Activated CD4-positive, alpha-beta T cell treated with anti-CD3 and anti-CD28 coated beads for 48 hours (primary cell): ENCODE measurements at regions not wholly inside any gene's neighbourhood (a gene's known extent, or its start where the extent isn't known, plus 50 kb on each side); places are given as distances from the start of the nearest gene placed in this dataset.

Source experiments
- DNase-seq: peaks from one replicate; pipeline ENCODE4 v3.0.0-alpha.2; 2020

GRCh38 chr4:123821861-123822260 lies 425.3 kb downstream of the SPRY1 start:
- no peak for DNase-seq

GRCh38 chr4:123822353-123822752 lies 425.8 kb downstream of the SPRY1 start:
- DNase-seq = no peak

GRCh38 chr4:123823244-123823643 lies 426.6 kb downstream of the SPRY1 start:
- no peak for DNase-seq

- DNase-seq = no peak
Measured at GRCh38 chr4:123824524-123824923, 427.9 kb downstream of the SPRY1 start.

- DNase-seq = no peak
Measured at GRCh38 chr4:123825596-123826291, 429.1 kb downstream of the SPRY1 start.

- no peak for DNase-seq
Measured at GRCh38 chr4:123826896-123827295, 430.3 kb downstream of the SPRY1 start.

- no peak for DNase-seq
Measured at GRCh38 chr4:123827511-123827910, 430.9 kb downstream of the SPRY1 start.

- no peak for DNase-seq
Measured at GRCh38 chr4:123830930-123831329, 434.3 kb downstream of the SPRY1 start.

GRCh38 chr4:123832173-123833026 lies 435.8 kb downstream of the SPRY1 start:
- no peak for DNase-seq

- no peak for DNase-seq
Measured at GRCh38 chr4:123833171-123833643, 436.6 kb downstream of the SPRY1 start.

GRCh38 chr4:123835831-123836590 lies 439.4 kb downstream of the SPRY1 start:
- DNase-seq = no peak

- no peak for DNase-seq
Measured at GRCh38 chr4:123836851-123837595, 440.4 kb downstream of the SPRY1 start.

GRCh38 chr4:123838474-123838873 lies 441.9 kb downstream of the SPRY1 start:
- no peak for DNase-seq

GRCh38 chr4:123840197-123840596 lies 443.6 kb downstream of the SPRY1 start:
- DNase-seq = no peak

- no peak for DNase-seq
Measured at GRCh38 chr4:123841447-123842121, 445.0 kb downstream of the SPRY1 start.

- no peak for DNase-seq
Measured at GRCh38 chr4:123843137-123843536, 446.5 kb downstream of the SPRY1 start.

- DNase-seq = no peak
Measured at GRCh38 chr4:123844374-123844773, 447.8 kb downstream of the SPRY1 start.

GRCh38 chr4:123846092-123846491 lies 449.5 kb downstream of the SPRY1 start:
- no peak for DNase-seq

GRCh38 chr4:123846561-123846960 lies 450.0 kb downstream of the SPRY1 start:
- DNase-seq = no peak

- no peak for DNase-seq
Measured at GRCh38 chr4:123848606-123849005, 452.0 kb downstream of the SPRY1 start.

- DNase-seq = no peak
Measured at GRCh38 chr4:123849495-123849894, 452.9 kb downstream of the SPRY1 start.

- DNase-seq = no peak
Measured at GRCh38 chr4:123851521-123851920, 454.9 kb downstream of the SPRY1 start.
